ENCODE measurements at regions not wholly inside any gene's neighbourhood (a gene's known extent, or its start where the extent isn't known, plus 50 kb on each side); places are given as distances from the start of the nearest gene placed in this dataset.

DNA sequence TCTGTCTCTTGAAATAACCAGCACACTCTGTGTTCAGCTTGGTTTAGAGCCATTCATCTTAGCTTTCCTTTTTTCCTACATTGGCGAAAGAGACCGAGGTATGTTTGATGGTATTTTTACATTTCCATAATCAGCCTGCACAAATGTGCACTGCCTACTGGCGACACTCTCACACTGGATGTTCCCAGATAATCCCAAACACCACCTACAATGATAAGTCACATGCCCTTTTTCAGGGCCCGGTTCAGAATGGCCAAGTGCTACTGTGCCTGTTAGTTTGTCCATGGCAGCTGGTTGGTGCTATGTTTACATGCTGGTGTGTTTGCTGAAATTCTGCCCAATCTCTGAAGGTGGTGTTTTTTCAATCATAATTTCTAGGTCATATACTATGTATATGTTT is 80.8 kb upstream of the NR3C2 start:
- TF ChIP-seq CTCF (IDR thresholded peaks at IDR 0.05) (no peak), RCOR1 (IDR thresholded peaks at IDR 0.05; ENCODE audit: low read length) (no peak), EP300 (IDR thresholded peaks at IDR 0.05; ENCODE audit: borderline replicate concordance in 1 of 2, low read depth in 1 of 2, low read length in 1 of 2) (no peak), POLR2AphosphoS5 (IDR thresholded peaks at IDR 0.05; ENCODE audit: low read depth, low read length) (no peak), GABPA (IDR thresholded peaks at IDR 0.05; ENCODE audit: low read depth) (no peak)
- TF ChIP-seq, protein P1, sequence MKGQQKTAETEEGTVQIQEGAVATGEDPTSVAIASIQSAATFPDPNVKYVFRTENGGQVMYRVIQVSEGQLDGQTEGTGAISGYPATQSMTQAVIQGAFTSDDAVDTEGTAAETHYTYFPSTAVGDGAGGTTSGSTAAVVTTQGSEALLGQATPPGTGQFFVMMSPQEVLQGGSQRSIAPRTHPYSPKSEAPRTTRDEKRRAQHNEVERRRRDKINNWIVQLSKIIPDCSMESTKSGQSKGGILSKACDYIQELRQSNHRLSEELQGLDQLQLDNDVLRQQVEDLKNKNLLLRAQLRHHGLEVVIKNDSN (IDR thresholded peaks at IDR 0.05; ENCODE audit: borderline replicate concordance, low read depth) = no peak
- TF ChIP-seq, protein P2, sequence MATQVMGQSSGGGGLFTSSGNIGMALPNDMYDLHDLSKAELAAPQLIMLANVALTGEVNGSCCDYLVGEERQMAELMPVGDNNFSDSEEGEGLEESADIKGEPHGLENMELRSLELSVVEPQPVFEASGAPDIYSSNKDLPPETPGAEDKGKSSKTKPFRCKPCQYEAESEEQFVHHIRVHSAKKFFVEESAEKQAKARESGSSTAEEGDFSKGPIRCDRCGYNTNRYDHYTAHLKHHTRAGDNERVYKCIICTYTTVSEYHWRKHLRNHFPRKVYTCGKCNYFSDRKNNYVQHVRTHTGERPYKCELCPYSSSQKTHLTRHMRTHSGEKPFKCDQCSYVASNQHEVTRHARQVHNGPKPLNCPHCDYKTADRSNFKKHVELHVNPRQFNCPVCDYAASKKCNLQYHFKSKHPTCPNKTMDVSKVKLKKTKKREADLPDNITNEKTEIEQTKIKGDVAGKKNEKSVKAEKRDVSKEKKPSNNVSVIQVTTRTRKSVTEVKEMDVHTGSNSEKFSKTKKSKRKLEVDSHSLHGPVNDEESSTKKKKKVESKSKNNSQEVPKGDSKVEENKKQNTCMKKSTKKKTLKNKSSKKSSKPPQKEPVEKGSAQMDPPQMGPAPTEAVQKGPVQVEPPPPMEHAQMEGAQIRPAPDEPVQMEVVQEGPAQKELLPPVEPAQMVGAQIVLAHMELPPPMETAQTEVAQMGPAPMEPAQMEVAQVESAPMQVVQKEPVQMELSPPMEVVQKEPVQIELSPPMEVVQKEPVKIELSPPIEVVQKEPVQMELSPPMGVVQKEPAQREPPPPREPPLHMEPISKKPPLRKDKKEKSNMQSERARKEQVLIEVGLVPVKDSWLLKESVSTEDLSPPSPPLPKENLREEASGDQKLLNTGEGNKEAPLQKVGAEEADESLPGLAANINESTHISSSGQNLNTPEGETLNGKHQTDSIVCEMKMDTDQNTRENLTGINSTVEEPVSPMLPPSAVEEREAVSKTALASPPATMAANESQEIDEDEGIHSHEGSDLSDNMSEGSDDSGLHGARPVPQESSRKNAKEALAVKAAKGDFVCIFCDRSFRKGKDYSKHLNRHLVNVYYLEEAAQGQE (IDR thresholded peaks at IDR 0.05; ENCODE audit: low read depth, low read length) = no peak

Data from SK-N-SH (cell line).